BLaER1 (cell line): ENCODE measurements at regions not wholly inside any gene's neighbourhood (a gene's known extent, or its start where the extent isn't known, plus 50 kb on each side); places are given as distances from the start of the nearest gene placed in this dataset.

Experiments
- H3K27ac ChIP-seq: shearing (Covaris generic); formaldehyde crosslinking; 2 replicates; pipeline ENCODE4 v1.8.1; 2022
- H3K27me3 ChIP-seq: shearing (Covaris generic); formaldehyde crosslinking; 2 replicates; pipeline ENCODE4 v1.8.1; 2022
- H3K36me3 ChIP-seq: shearing (Covaris generic); formaldehyde crosslinking; 2 replicates; pipeline ENCODE4 v1.8.1; 2022
- H3K4me1 ChIP-seq: shearing (Covaris generic); formaldehyde crosslinking; 2 replicates; pipeline ENCODE4 v1.8.1; 2022
- H3K4me2 ChIP-seq: shearing (Covaris generic); formaldehyde crosslinking; 2 replicates; pipeline ENCODE4 v1.8.1; 2022
- H3K4me3 ChIP-seq: shearing (Covaris generic); formaldehyde crosslinking; 2 replicates; pipeline ENCODE4 v1.8.1; 2022
- H3K9ac ChIP-seq: shearing (Covaris generic); formaldehyde crosslinking; 2 replicates; pipeline ENCODE4 v1.8.1; 2022
- H3K9me3 ChIP-seq: shearing (Covaris generic); formaldehyde crosslinking; 2 replicates; pipeline ENCODE4 v1.8.1; 2022
- H4K20me1 ChIP-seq: shearing (Covaris generic); formaldehyde crosslinking; 2 replicates; pipeline ENCODE4 v1.8.1; 2022
- Cebpa-rat ChIP-seq: shearing (Covaris generic); IDR thresholded peaks from 2 replicates; pipeline ENCODE4 v1.8.1; 2022

DNA sequence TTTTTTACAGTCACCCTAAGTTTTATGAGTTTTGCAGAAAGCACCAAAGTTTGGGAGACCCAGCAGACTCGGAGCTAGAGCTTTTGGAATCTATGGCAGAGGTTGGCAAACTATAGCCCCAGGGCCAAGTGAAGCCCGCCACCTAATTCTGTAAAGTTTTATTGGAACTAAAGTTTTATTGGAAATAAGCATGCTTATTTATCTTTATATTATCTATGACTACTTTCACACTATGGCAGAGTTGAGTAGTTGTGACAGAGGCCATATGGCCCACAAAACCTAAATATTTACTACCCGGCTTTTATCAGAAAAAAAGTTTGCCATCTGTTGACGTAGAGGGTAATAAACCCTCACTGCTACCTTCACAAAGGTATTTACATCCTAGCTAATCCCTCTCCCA, 267.6 kb downstream of the GPAM start:
- no peak overlapping the region for H3K9ac ChIP-seq
- TF ChIP-seq Cebpa-rat = no peak
- no peaks in the 10 kb centered on the region for H3K9me3 ChIP-seq
- H3K4me1 ChIP-seq = no peaks in the 10 kb centered on the region
- no peak overlapping the region for H3K27ac ChIP-seq
- no peaks in the 10 kb centered on the region for H4K20me1 ChIP-seq
- H3K36me3 ChIP-seq = no peaks in the 10 kb centered on the region
- H3K4me3 ChIP-seq = no peak overlapping the region
- no peak overlapping the region for H3K4me2 ChIP-seq
- no peaks in the 10 kb centered on the region for H3K27me3 ChIP-seq

DNA sequence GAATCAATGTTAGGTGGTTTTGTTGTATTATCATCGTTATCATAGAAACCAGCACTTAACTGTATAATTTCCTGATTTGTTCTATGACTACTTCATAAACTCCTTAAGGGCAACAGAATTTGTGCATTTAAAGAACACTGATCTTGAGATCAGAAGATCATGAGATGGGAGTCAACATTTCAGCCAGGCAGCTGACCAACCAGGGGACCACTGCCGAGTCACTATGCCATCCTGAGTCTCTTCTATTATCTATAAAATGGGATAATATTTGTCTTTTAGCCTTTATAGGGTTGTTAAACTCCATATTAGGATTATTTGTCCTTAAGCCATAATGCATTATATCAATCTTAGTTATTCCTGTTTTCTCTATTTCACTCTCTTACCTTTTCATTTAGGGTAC, 261.7 kb downstream of the GPAM start:
- no peak overlapping the region for H3K4me2 ChIP-seq
- no peaks in the 10 kb centered on the region for H3K9me3 ChIP-seq
- no peak overlapping the region for H3K27ac ChIP-seq
- no peaks in the 10 kb centered on the region for H3K4me1 ChIP-seq
- TF ChIP-seq Cebpa-rat = no peak
- no peak overlapping the region for H3K9ac ChIP-seq
- H4K20me1 ChIP-seq = no peaks in the 10 kb centered on the region
- H3K36me3 ChIP-seq = no peaks in the 10 kb centered on the region
- H3K4me3 ChIP-seq = no peak overlapping the region
- H3K27me3 ChIP-seq = no peaks in the 10 kb centered on the region

DNA sequence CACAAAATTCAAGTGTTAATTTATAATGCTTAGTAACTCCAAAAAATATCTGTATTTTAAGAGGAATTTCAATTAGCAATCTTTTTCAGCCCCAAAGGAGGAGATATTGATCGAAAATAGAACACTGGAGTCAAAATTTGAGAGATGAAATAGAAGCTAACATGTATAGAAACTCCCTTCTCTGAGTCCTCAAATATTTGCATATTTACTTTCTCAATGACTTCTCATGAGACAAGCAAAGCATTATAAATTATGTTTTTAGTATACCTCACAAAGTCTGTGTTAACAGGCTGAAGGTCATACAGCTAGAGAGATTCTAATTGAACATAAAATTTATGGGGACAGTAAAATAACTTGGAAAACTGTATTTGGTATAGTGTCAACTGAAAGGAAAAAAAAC, 260.5 kb downstream of the GPAM start:
- Histone ChIP-seq H3K36me3 (no peaks in the 10 kb centered on the region), H3K4me3 (no peak overlapping the region), H3K27me3 (no peaks in the 10 kb centered on the region), H4K20me1 (no peaks in the 10 kb centered on the region), H3K4me2 (no peak overlapping the region), H3K9ac (no peak overlapping the region), H3K9me3 (no peaks in the 10 kb centered on the region), H3K4me1 (no peaks in the 10 kb centered on the region), H3K27ac (no peak overlapping the region)
- TF ChIP-seq Cebpa-rat = no peak

DNA sequence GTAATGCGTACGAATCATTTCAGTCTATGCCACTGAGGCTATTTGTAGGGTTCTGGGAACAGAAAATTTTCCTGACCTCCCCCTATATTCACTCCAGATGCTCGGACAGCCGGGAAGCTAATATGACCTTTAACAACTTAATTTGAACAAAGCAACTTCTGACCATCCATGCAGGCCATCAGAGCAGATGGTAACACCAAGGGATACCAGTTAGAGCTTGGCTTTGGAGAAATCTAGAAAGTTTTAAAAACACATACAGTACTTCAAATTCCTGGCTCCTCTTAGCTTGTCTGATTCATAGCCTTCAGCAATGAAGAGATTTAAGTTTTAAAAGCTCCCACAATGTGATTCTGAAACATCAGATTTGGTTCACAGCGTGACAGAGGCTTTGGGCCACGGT, 257.3 kb downstream of the GPAM start:
- Histone ChIP-seq H3K27ac (no peak overlapping the region), H3K4me2 (no peak overlapping the region), H3K27me3 (no peaks in the 10 kb centered on the region), H3K4me1 (no peaks in the 10 kb centered on the region), H3K9ac (no peak overlapping the region), H3K36me3 (no peaks in the 10 kb centered on the region), H4K20me1 (no peaks in the 10 kb centered on the region), H3K4me3 (no peak overlapping the region), H3K9me3 (no peaks in the 10 kb centered on the region; the same call in 1 of the 2 replicates)
- no peak for TF ChIP-seq Cebpa-rat

DNA sequence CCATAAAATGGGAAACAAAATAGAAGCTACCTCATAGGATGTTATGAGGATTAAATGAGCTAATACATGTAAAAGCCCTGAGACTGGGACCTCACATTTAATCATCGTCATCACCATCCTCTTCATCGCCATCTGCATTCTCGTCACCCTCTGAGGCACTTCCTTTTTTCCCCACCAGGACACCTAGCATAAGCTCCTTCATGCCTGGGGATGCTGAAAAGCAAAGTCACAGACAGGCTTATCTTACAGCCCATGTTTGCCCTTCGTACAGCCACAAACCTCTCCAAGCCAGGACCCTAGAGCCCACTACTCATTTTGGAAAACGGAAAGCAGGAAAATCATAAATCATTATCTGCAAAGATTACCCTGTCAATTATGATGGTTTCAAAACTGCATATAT, 249.6 kb downstream of the GPAM start:
- H3K4me3 ChIP-seq = no peak overlapping the region
- H3K27me3 ChIP-seq = no peaks in the 10 kb centered on the region
- no peaks in the 10 kb centered on the region for H3K4me1 ChIP-seq
- H3K4me2 ChIP-seq = no peak overlapping the region
- no peaks in the 10 kb centered on the region for H3K36me3 ChIP-seq
- no peak for TF ChIP-seq Cebpa-rat
- no peak overlapping the region for H3K9ac ChIP-seq
- H3K27ac ChIP-seq = no peak overlapping the region
- H3K9me3 ChIP-seq = no peaks in the 10 kb centered on the region; the same call in 1 of the 2 replicates
- H4K20me1 ChIP-seq = no peaks in the 10 kb centered on the region

DNA sequence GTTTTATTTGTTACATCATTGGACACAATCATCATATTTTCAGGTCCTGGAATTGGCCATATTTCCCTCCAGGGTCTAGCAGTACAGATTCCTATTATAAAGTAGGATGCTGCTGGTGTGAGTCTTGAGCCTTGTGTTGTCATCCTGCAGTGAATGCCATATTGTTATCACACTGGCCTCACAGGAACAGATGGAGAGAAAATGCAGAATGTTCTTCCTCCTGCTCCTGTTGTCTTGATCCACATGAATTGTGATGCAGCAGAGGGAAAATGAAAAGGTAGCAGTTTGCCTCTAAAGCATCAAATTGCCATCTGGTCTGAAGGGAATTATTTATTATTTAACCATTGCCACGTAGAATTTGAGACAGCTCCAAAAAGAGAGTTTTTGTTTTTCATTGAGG, 248.6 kb downstream of the GPAM start:
- no peaks in the 10 kb centered on the region for H4K20me1 ChIP-seq
- H3K36me3 ChIP-seq = no peaks in the 10 kb centered on the region
- no peaks in the 10 kb centered on the region for H3K27me3 ChIP-seq
- no peak overlapping the region for H3K9ac ChIP-seq
- no peaks in the 10 kb centered on the region for H3K9me3 ChIP-seq
- no peak for TF ChIP-seq Cebpa-rat
- H3K27ac ChIP-seq = no peak overlapping the region
- H3K4me3 ChIP-seq = no peak overlapping the region
- no peaks in the 10 kb centered on the region for H3K4me1 ChIP-seq
- no peak overlapping the region for H3K4me2 ChIP-seq

DNA sequence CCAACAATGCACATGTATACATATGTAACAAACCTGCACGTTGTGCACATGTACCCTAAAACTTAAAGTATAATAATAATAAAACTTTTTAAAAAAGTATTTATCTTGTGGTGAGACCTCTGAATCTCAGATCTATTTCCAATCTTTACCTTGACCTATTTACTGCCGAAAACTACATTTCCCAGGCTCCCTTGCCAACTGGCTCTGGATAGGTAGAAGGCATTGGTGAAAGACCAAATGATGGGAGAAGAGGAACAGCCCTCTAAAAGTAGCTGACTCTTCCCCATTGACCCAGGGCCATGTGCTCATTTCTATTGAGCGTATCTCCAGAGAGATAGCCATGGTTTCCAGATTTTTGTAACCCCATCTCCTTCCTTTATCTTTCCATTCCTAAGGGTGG, 247.4 kb downstream of the GPAM start:
- Histone ChIP-seq H3K9ac (no peak overlapping the region), H3K36me3 (no peaks in the 10 kb centered on the region), H4K20me1 (no peaks in the 10 kb centered on the region), H3K27me3 (no peaks in the 10 kb centered on the region), H3K27ac (no peak overlapping the region), H3K4me2 (no peak overlapping the region), H3K9me3 (no peaks in the 10 kb centered on the region), H3K4me1 (no peaks in the 10 kb centered on the region), H3K4me3 (no peak overlapping the region)
- no peak for TF ChIP-seq Cebpa-rat

DNA sequence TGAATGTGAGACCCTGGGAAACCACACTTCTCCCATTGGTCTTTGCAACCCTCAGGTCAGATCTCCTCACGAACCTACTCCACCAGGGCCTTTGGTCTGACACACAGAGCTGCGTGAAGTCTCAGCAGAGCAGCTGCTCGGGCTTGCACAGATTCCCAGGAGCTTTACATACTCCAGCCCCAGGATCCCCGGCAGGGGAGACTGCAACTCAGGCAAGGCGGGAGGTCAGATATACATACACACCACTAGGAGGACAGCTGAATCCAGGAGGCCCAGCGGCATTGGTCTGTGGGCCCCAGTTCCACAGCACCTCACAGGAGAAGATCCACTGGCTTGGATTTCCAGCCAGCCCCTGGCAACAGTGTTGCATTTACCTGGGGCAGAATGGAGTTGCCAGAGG, 239.2 kb downstream of the GPAM start:
- TF ChIP-seq Cebpa-rat = no peak

DNA sequence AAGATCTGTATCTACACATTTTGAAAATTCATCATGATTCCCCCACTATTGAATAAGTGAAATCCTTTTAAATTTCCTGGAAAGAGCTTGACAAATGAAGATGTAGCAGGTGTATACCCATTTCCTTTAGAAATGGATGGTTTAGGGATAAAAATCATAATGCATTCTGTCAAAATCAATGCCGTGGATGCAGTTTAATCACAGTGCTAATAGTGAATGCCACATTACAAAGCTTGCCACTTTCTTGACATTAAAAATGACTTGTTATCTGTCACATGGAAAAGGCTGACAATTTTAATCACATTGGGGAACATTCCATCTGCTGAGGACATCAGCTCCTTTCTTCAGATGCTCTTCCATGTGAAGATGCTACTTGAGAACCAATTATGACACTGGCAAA, 229.6 kb downstream of the GPAM start:
- Histone ChIP-seq H3K27me3 (no peaks in the 10 kb centered on the region), H3K9ac (no peak overlapping the region), H3K4me3 (no peak overlapping the region), H3K36me3 (no peaks in the 10 kb centered on the region), H3K9me3 (peaks cover 20% of the 10 kb centered on the region), H3K4me1 (no peaks in the 10 kb centered on the region), H3K27ac (no peak overlapping the region), H4K20me1 (no peaks in the 10 kb centered on the region), H3K4me2 (no peak overlapping the region)
- no peak for TF ChIP-seq Cebpa-rat

More for the DNA sequence above, 239.2 kb downstream of the GPAM start:
- no peak overlapping the region for H3K27ac ChIP-seq
- H3K4me3 ChIP-seq = no peak overlapping the region
- H3K4me1 ChIP-seq = no peaks in the 10 kb centered on the region
- no peaks in the 10 kb centered on the region for H3K36me3 ChIP-seq
- H3K9ac ChIP-seq = no peak overlapping the region
- H3K4me2 ChIP-seq = no peak overlapping the region
- H4K20me1 ChIP-seq = no peaks in the 10 kb centered on the region
- H3K27me3 ChIP-seq = no peaks in the 10 kb centered on the region
- H3K9me3 ChIP-seq = 0 out of 2 replicates have a peak, but pooled peaks cover 7% of the 10 kb centered on the region

DNA sequence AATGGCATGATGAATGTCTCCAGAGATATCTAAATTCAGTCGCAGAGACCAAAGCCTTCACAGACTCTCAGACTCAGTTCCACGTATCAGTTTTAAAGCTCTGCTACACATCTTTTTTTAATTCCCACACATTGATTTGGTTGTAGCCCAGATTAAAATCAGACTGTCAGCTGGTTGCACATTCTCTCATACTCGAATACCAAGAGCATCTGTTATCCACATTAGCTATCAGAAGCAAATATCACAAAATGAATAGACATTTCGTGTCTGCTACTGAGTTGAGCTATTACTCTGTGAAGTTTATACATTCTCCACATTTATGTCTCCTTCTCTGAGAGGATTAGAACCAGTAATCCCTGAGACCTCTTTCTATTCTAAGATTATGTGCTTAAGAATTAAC, 229.2 kb downstream of the GPAM start:
- peaks cover 20% of the 10 kb centered on the region for H3K9me3 ChIP-seq
- no peak overlapping the region for H3K4me3 ChIP-seq
- no peaks in the 10 kb centered on the region for H3K36me3 ChIP-seq
- no peak for TF ChIP-seq Cebpa-rat
- H3K27ac ChIP-seq = no peak overlapping the region
- no peaks in the 10 kb centered on the region for H3K4me1 ChIP-seq
- H3K4me2 ChIP-seq = no peak overlapping the region
- H3K9ac ChIP-seq = no peak overlapping the region
- no peaks in the 10 kb centered on the region for H4K20me1 ChIP-seq
- H3K27me3 ChIP-seq = no peaks in the 10 kb centered on the region

DNA sequence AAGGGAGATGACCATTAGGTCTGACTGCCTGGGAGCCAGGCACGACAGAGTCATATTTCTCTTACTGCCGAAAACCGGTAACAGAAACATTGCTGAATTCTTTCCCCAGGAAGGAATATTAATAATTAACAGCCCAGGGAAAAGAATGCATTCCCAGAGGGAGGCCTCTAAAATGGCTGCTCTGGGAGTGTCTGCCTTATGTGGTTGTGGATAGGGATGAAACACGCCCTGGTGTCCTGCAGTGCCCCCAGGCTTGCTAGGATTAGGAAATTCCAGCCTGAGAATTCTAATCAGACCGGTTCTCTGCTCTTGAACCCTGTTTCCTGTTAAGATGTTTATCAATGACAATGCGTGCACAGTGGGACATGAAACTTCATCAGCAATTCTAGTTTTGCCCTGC, 226.7 kb downstream of the GPAM start:
- Histone ChIP-seq H3K9me3 (peaks cover 20% of the 10 kb centered on the region), H3K9ac (no peak overlapping the region), H3K27ac (no peak overlapping the region), H3K27me3 (no peaks in the 10 kb centered on the region), H3K36me3 (no peaks in the 10 kb centered on the region), H3K4me3 (no peak overlapping the region), H3K4me2 (no peak overlapping the region), H4K20me1 (no peaks in the 10 kb centered on the region), H3K4me1 (no peaks in the 10 kb centered on the region)
- no peak for TF ChIP-seq Cebpa-rat
